ENCODE measurements at regions not wholly inside any gene's neighbourhood (a gene's known extent, or its start where the extent isn't known, plus 50 kb on each side); places are given as distances from the start of the nearest gene placed in this dataset.

- H3K4me3 ChIP-seq (ENCODE audit: low read depth, low read length), result no peak overlapping the region
- DNase-seq (ENCODE audit: low read depth), result no peak
- TF ChIP-seq CTCF (conservative IDR thresholded peaks at IDR 0.05; ENCODE audit: low read depth, low read length), result no peak
Measured at GRCh38 chr1:170231662-170232061, 85.9 kb downstream of the NTMT2 start.

GRCh38 chr1:170238704-170239391, 93.1 kb downstream of the NTMT2 start:
- TF ChIP-seq CTCF (conservative IDR thresholded peaks at IDR 0.05; ENCODE audit: low read depth, low read length), result no peak
- no peak overlapping the region for H3K4me3 ChIP-seq (ENCODE audit: low read depth, low read length)
- DNase-seq (ENCODE audit: low read depth), result no peak

GRCh38 chr1:170239445-170239844, 93.7 kb downstream of the NTMT2 start:
- DNase-seq (ENCODE audit: low read depth), result no peak
- no peak overlapping the region for H3K4me3 ChIP-seq (ENCODE audit: low read depth, low read length)
- no peak for TF ChIP-seq CTCF (conservative IDR thresholded peaks at IDR 0.05; ENCODE audit: low read depth, low read length)

- DNase-seq (ENCODE audit: low read depth), result no peak
- no peak for TF ChIP-seq CTCF (conservative IDR thresholded peaks at IDR 0.05; ENCODE audit: low read depth, low read length)
- no peak overlapping the region for H3K4me3 ChIP-seq (ENCODE audit: low read depth, low read length)
Measured at GRCh38 chr1:170240409-170240808, 94.7 kb downstream of the NTMT2 start.

GRCh38 chr1:170241266-170241851, 95.6 kb downstream of the NTMT2 start:
- no peak for TF ChIP-seq CTCF (conservative IDR thresholded peaks at IDR 0.05; ENCODE audit: low read depth, low read length)
- DNase-seq (ENCODE audit: low read depth), result no peak
- H3K4me3 ChIP-seq (ENCODE audit: low read depth, low read length), result no peak overlapping the region

- DNase-seq (ENCODE audit: low read depth), result no peak
- H3K4me3 ChIP-seq (ENCODE audit: low read depth, low read length), result no peak overlapping the region
- TF ChIP-seq CTCF (conservative IDR thresholded peaks at IDR 0.05; ENCODE audit: low read depth, low read length), result no peak
Measured at GRCh38 chr1:170247751-170248521, 102.2 kb downstream of the NTMT2 start.
